GM23248 (cell line): ENCODE measurements at regions not wholly inside any gene's neighbourhood (a gene's known extent, or its start where the extent isn't known, plus 50 kb on each side); places are given as distances from the start of the nearest gene placed in this dataset.

Experiments
- EZH2 ChIP-seq: fragments of 200-600 bp; sonication (generic); IDR thresholded peaks from 2 replicates; pipeline ENCODE4 v1.6.1; 2018; ENCODE audit warnings: antibody characterized with exemption, mild to moderate bottlenecking; ENCODE audit not compliant: insufficient read depth, poor library complexity, severe bottlenecking
- EZH2phosphoT487 ChIP-seq: fragments of 200-600 bp; sonication (generic); IDR thresholded peaks from 2 replicates; pipeline ENCODE4 v1.6.1; 2018; ENCODE audit warnings: antibody characterized with exemption, moderate library complexity, mild to moderate bottlenecking, low read depth; ENCODE audit not compliant: insufficient read depth

GRCh38 chr3:164235289-164236028, 842.8 kb downstream of the SI start:
- TF ChIP-seq EZH2 (no peak), EZH2phosphoT487 (no peak)
